ENCODE measurements at regions not wholly inside any gene's neighbourhood (a gene's known extent, or its start where the extent isn't known, plus 50 kb on each side); places are given as distances from the start of the nearest gene placed in this dataset.

- TF ChIP-seq POLR2A (IDR thresholded peaks at IDR 0.05; ENCODE audit: low read depth, low read length) (no peak), POLR2AphosphoS5 (IDR thresholded peaks at IDR 0.05; ENCODE audit: low read depth, low read length) (no peak), TAF1 (IDR thresholded peaks at IDR 0.05; ENCODE audit: borderline replicate concordance, low read depth, low read length) (no peak)
These were observed 203.4 kb downstream of the SYK start for GRCh38 chr9:91004992-91005391.
